Smooth muscle cell (in vitro differentiated cells): ENCODE measurements at regions not wholly inside any gene's neighbourhood (a gene's known extent, or its start where the extent isn't known, plus 50 kb on each side); places are given as distances from the start of the nearest gene placed in this dataset.

Source experiments
- DNase-seq: peaks from one replicate; lab custom pipeline; 2025; ENCODE audit not compliant: unreplicated experiment; lab: John Stamatoyannopoulos, UW
- H2AFZ ChIP-seq: fragments of 200-600 bp; sonication (generic); 2 replicates; pipeline ENCODE4 v1.6.0; 2016; ENCODE audit warnings: antibody characterized with exemption, low read depth, mild to moderate bottlenecking
- H3F3A ChIP-seq: fragments of 200-600 bp; sonication (generic); 2 replicates; pipeline ENCODE4 v1.6.0; 2017; ENCODE audit warnings: antibody characterized with exemption, low read depth
- H3K27ac ChIP-seq: fragments of 200-600 bp; sonication (generic); 2 replicates; pipeline ENCODE4 v1.5.1; 2016; ENCODE audit warnings: low read depth, mild to moderate bottlenecking
- H3K27me3 ChIP-seq: fragments of 200-600 bp; sonication (generic); 2 replicates; pipeline ENCODE4 v1.6.1; 2016; ENCODE audit warnings: low read depth, mild to moderate bottlenecking
- H3K36me3 ChIP-seq: fragments of 200-600 bp; sonication (generic); 2 replicates; pipeline ENCODE4 v1.5.1; 2016; ENCODE audit warnings: low read depth
- H3K4me1 ChIP-seq: fragments of 200-600 bp; sonication (generic); 2 replicates; pipeline ENCODE4 v1.5.1; 2016; ENCODE audit warnings: low read depth
- H3K4me2 ChIP-seq: fragments of 200-600 bp; sonication (generic); 2 replicates; pipeline ENCODE4 v1.6.0; 2016; ENCODE audit warnings: mild to moderate bottlenecking
- H3K4me3 ChIP-seq: fragments of 200-600 bp; sonication (generic); 2 replicates; pipeline ENCODE4 v1.5.1; 2016; ENCODE audit warnings: mild to moderate bottlenecking
- H3K79me2 ChIP-seq: fragments of 200-600 bp; sonication (generic); 2 replicates; pipeline ENCODE4 v1.6.0; 2016; ENCODE audit warnings: low read depth, mild to moderate bottlenecking
- H3K9ac ChIP-seq: fragments of 200-600 bp; sonication (generic); 2 replicates; pipeline ENCODE4 v1.6.0; 2016; ENCODE audit warnings: low read depth
- H3K9me3 ChIP-seq: fragments of 200-600 bp; sonication (generic); replicated peaks from 2 replicates; pipeline ENCODE4 v1.5.1; 2016; ENCODE audit warnings: low read depth
- H4K20me1 ChIP-seq: fragments of 200-600 bp; sonication (generic); 2 replicates; pipeline ENCODE4 v1.6.0; 2016; ENCODE audit warnings: low read depth
- WGBS: methylation state at CpG from one replicate; pipeline ENCODE4 v1.1.7; 2016; ENCODE audit warnings: low lambda C conversion rate; 5-methylcytosine and 5-hydroxymethylcytosine counted together
- TF ChIP-seq, protein P1 (sequence below): fragments of 200-600 bp; sonication (generic); IDR thresholded peaks from 2 replicates; pipeline ENCODE4 v1.5.1; 2017; ENCODE audit warnings: borderline replicate concordance, mild to moderate bottlenecking, antibody characterized with exemption; ENCODE audit not compliant: insufficient read depth, poor library complexity, severe bottlenecking

GRCh38 chr4:136342666-136343065 is 1189.6 kb downstream of the PCDH18 start:
- Histone ChIP-seq H3K4me2 (no peak overlapping the region), H3K4me1 (no peaks in the 10 kb centered on the region), H3F3A (no peaks in the 10 kb centered on the region), H3K36me3 (no peaks in the 10 kb centered on the region), H3K4me3 (no peak overlapping the region), H3K27me3 (no peaks in the 10 kb centered on the region), H4K20me1 (no peaks in the 10 kb centered on the region), H3K79me2 (no peaks in the 10 kb centered on the region), H3K27ac (no peak overlapping the region), H2AFZ (no peak overlapping the region), H3K9ac (no peak overlapping the region), H3K9me3 (no peaks in the 10 kb centered on the region)
- TF ChIP-seq, protein P1, sequence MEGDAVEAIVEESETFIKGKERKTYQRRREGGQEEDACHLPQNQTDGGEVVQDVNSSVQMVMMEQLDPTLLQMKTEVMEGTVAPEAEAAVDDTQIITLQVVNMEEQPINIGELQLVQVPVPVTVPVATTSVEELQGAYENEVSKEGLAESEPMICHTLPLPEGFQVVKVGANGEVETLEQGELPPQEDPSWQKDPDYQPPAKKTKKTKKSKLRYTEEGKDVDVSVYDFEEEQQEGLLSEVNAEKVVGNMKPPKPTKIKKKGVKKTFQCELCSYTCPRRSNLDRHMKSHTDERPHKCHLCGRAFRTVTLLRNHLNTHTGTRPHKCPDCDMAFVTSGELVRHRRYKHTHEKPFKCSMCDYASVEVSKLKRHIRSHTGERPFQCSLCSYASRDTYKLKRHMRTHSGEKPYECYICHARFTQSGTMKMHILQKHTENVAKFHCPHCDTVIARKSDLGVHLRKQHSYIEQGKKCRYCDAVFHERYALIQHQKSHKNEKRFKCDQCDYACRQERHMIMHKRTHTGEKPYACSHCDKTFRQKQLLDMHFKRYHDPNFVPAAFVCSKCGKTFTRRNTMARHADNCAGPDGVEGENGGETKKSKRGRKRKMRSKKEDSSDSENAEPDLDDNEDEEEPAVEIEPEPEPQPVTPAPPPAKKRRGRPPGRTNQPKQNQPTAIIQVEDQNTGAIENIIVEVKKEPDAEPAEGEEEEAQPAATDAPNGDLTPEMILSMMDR = no peak
- 91% methylated on average over 3 of the region's 3 CpGs for WGBS
- DNase-seq = no peak

DNA sequence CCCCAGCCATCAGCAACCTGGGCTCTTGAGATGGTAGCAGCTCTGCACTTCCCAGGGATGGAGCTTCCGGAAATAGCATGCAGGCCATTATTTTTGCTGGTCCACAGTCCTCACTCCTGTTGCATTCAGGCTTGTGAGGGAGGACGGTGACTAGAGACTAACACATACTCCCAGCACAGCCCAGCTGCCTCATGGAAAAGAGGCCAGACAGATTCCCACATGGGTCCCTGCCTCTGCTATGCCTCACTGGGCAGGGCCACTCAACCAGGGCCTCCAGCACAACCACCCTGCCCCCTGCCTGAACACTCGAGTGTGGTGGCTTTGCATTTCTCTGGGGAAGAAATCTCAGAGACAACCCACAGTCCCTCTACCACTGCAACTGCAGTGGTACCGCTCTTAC is 1195.1 kb downstream of the PCDH18 start:
- no peaks in the 10 kb centered on the region for H3F3A ChIP-seq
- no peaks in the 10 kb centered on the region for H3K36me3 ChIP-seq
- no peaks in the 10 kb centered on the region for H3K27me3 ChIP-seq
- H3K4me1 ChIP-seq = no peaks in the 10 kb centered on the region
- WGBS = 86% methylated on average over 4 of the region's 4 CpGs
- no peaks in the 10 kb centered on the region for H3K9me3 ChIP-seq
- H3K4me2 ChIP-seq = no peak overlapping the region
- H3K9ac ChIP-seq = no peak overlapping the region
- no peak for DNase-seq
- H4K20me1 ChIP-seq = no peaks in the 10 kb centered on the region
- TF ChIP-seq, protein P1 = no peak
- H3K4me3 ChIP-seq = no peak overlapping the region
- H2AFZ ChIP-seq = no peak overlapping the region
- H3K27ac ChIP-seq = no peak overlapping the region
- H3K79me2 ChIP-seq = no peaks in the 10 kb centered on the region

- H4K20me1 ChIP-seq = no peaks in the 10 kb centered on the region
- H3K36me3 ChIP-seq = no peaks in the 10 kb centered on the region
- no peak overlapping the region for H2AFZ ChIP-seq
- H3K9me3 ChIP-seq = no peaks in the 10 kb centered on the region
- TF ChIP-seq, protein P1 = no peak
- no peaks in the 10 kb centered on the region for H3K79me2 ChIP-seq
- WGBS = 93% methylated on average over 4 of the region's 4 CpGs
- no peak overlapping the region for H3K9ac ChIP-seq
- no peak overlapping the region for H3K4me3 ChIP-seq
- H3K4me1 ChIP-seq = no peaks in the 10 kb centered on the region
- H3K27ac ChIP-seq = no peak overlapping the region
- H3F3A ChIP-seq = no peaks in the 10 kb centered on the region
- no peak overlapping the region for H3K4me2 ChIP-seq
- no peaks in the 10 kb centered on the region for H3K27me3 ChIP-seq
- DNase-seq = no peak
These were observed 1195.8 kb downstream of the PCDH18 start for GRCh38 chr4:136336479-136336878.

DNA sequence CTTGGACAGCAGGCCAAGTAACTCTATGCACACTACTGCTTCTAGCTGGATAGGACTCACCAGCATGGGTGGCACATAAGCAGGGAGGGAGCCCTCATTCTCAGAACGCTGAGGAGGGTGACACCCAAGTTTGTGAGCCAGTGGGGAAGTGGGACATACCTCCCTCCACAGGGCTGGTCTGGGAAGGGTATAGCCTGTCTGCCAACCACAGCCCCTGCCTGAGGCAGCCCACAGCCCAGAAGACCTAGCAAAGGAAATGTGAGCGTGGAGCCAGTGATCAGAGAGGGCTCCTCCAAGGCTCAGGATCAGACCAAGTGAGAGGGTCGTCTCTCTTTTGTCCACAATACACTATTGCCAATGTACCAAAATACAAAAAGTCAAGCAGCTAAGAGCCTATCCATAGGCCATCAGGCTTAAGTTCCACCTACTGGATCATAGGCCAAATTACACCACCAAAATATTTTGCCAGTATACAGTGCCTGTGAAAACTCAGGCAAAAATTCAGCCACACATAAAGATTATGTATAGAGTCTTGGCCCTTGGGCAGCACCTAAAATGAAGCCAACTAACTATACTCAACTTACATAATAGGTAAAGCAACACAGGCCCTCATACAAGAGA is 1203.1 kb downstream of the PCDH18 start:
- H4K20me1 ChIP-seq = no peaks in the 10 kb centered on the region
- H3K4me1 ChIP-seq = no peaks in the 10 kb centered on the region
- no peak overlapping the region for H3K9ac ChIP-seq
- WGBS = 86% methylated on average over 3 of the region's 3 CpGs
- no peaks in the 10 kb centered on the region for H3K27me3 ChIP-seq
- no peak overlapping the region for H3K27ac ChIP-seq
- DNase-seq = no peak
- H3K36me3 ChIP-seq = no peaks in the 10 kb centered on the region
- TF ChIP-seq, protein P1 = peak; percentile 13
- no peak overlapping the region for H3K4me3 ChIP-seq
- no peaks in the 10 kb centered on the region for H3K79me2 ChIP-seq
- H3F3A ChIP-seq = no peaks in the 10 kb centered on the region
- H2AFZ ChIP-seq = no peak overlapping the region
- H3K9me3 ChIP-seq = no peaks in the 10 kb centered on the region
- H3K4me2 ChIP-seq = no peak overlapping the region
